ENCODE measurements at regions not wholly inside any gene's neighbourhood (a gene's known extent, or its start where the extent isn't known, plus 50 kb on each side); places are given as distances from the start of the nearest gene placed in this dataset.

DNA sequence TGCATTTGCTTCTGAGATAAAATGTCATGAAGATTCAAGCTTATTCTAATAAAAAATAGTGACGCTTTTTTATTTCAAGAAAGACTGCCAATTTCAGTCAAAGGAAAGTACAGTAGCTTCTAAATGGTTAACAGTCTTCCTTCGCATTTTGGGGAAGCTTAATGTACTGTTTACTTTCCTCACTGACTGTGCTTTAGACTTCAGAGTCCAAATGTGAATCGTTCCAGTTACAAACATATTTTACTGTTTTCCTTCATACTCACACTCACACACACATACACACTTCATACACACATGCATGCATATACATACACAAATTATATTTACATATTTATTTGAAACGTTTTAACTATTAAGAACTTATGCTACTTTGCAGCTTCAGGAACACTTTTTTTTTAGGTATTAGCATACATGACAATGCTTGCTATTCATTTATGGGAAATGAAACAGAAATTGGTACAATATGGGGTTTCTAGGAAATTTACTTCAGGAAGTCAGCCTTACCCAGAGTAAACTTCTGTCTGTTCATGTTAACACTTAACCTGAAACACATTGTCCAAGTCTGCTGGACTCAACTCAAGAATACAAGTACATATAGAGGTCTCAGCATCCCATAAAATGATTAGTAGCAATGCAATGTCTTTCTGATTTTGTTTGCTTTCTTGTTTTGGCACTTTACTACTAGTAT, 145.4 kb downstream of the RPS12 start:
- H3K56ac ChIP-seq (ENCODE audit: extremely low read depth, insufficient read depth, low read length), result no peak overlapping the region
- H4K8ac ChIP-seq (ENCODE audit: low read depth in 2 of 2, low read length in 2 of 2), result no peak overlapping the region
- H3K79me1 ChIP-seq (ENCODE audit: low read depth in 1 of 2, low read length in 2 of 2), result no peaks in the 10 kb centered on the region
- H2BK20ac ChIP-seq (ENCODE audit: low read depth, low read length), result no peak overlapping the region
- no peak for ATAC-seq (ENCODE audit: low read depth)
- H3K9ac ChIP-seq (ENCODE audit: low read depth, low read length), result no peak overlapping the region
- H3K18ac ChIP-seq (ENCODE audit: low read depth, low read length), result no peak overlapping the region
- TF ChIP-seq, protein P1, sequence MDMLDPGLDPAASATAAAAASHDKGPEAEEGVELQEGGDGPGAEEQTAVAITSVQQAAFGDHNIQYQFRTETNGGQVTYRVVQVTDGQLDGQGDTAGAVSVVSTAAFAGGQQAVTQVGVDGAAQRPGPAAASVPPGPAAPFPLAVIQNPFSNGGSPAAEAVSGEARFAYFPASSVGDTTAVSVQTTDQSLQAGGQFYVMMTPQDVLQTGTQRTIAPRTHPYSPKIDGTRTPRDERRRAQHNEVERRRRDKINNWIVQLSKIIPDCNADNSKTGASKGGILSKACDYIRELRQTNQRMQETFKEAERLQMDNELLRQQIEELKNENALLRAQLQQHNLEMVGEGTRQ (IDR thresholded peaks at IDR 0.05; ENCODE audit: low read depth, low read length), result no peak
- TF ChIP-seq SMC3 (IDR thresholded peaks at IDR 0.05; ENCODE audit: low read depth, low read length) (no peak), MAZ (IDR thresholded peaks at IDR 0.05; ENCODE audit: borderline replicate concordance, low read depth, low read length) (no peak), CHD1 (IDR thresholded peaks at IDR 0.05; ENCODE audit: low read depth, low read length) (no peak), RFX5 (IDR thresholded peaks at IDR 0.05; ENCODE audit: low read depth, low read length) (no peak), MXI1 (IDR thresholded peaks at IDR 0.05; ENCODE audit: borderline replicate concordance, low read depth, low read length) (no peak), POLR2A (IDR thresholded peaks at IDR 0.05; ENCODE audit: low read depth, low read length) (no peak), RCOR1 (IDR thresholded peaks at IDR 0.05; ENCODE audit: insufficient replicate concordance, low read length) (no peak), MAFK (IDR thresholded peaks at IDR 0.05; ENCODE audit: low read depth, low read length) (no peak), RAD21 (IDR thresholded peaks at IDR 0.05; ENCODE audit: low read length) (no peak), NFE2L2 (IDR thresholded peaks at IDR 0.05; ENCODE audit: low read depth, low read length) (no peak), CEBPB (IDR thresholded peaks at IDR 0.05; ENCODE audit: low read depth, low read length) (no peak)
- TF ChIP-seq, protein P2, sequence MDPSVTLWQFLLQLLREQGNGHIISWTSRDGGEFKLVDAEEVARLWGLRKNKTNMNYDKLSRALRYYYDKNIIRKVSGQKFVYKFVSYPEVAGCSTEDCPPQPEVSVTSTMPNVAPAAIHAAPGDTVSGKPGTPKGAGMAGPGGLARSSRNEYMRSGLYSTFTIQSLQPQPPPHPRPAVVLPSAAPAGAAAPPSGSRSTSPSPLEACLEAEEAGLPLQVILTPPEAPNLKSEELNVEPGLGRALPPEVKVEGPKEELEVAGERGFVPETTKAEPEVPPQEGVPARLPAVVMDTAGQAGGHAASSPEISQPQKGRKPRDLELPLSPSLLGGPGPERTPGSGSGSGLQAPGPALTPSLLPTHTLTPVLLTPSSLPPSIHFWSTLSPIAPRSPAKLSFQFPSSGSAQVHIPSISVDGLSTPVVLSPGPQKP (IDR thresholded peaks at IDR 0.05; ENCODE audit: borderline replicate concordance, low read depth, low read length), result no peak
- TF ChIP-seq, protein P3, sequence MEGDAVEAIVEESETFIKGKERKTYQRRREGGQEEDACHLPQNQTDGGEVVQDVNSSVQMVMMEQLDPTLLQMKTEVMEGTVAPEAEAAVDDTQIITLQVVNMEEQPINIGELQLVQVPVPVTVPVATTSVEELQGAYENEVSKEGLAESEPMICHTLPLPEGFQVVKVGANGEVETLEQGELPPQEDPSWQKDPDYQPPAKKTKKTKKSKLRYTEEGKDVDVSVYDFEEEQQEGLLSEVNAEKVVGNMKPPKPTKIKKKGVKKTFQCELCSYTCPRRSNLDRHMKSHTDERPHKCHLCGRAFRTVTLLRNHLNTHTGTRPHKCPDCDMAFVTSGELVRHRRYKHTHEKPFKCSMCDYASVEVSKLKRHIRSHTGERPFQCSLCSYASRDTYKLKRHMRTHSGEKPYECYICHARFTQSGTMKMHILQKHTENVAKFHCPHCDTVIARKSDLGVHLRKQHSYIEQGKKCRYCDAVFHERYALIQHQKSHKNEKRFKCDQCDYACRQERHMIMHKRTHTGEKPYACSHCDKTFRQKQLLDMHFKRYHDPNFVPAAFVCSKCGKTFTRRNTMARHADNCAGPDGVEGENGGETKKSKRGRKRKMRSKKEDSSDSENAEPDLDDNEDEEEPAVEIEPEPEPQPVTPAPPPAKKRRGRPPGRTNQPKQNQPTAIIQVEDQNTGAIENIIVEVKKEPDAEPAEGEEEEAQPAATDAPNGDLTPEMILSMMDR (conservative IDR thresholded peaks at IDR 0.05; ENCODE audit: low read depth, low read length), result no peak
- H3K36me3 ChIP-seq (ENCODE audit: control insufficient read depth, insufficient read depth, low read length), result no peaks in the 10 kb centered on the region
- H3K4me2 ChIP-seq (ENCODE audit: low read depth, low read length), result no peak overlapping the region
- no peak overlapping the region for H2BK5ac ChIP-seq (ENCODE audit: low read depth, low read length, poor library complexity, severe bottlenecking)
- in situ Hi-C loops (cut with MboI; ENCODE audit: low sequenced_read_pairs) (loop anchor here (10.0 to 25.0 kb wide), 2 partner anchors 555 to 953 kb away; no protein-coding TSS in a partner anchor), dilution Hi-C loops (cut with HindIII; ENCODE audit: low sequenced_read_pairs, unreplicated experiment) (no loop called here), intact Hi-C loops (cut with micrococcal nuclease) (loop anchor here (1.0 to 5.0 kb wide), 2 partner anchors 223 to 594 kb away; no protein-coding TSS in a partner anchor)
- H3K27ac ChIP-seq (ENCODE audit: insufficient read depth, low read length), result no peak overlapping the region
- no peak overlapping the region for H2AK5ac ChIP-seq (ENCODE audit: low read depth, low read length)
- H2BK120ac ChIP-seq (ENCODE audit: low read depth, low read length), result no peak overlapping the region
- H3K4me1 ChIP-seq (ENCODE audit: control insufficient read depth, insufficient read depth, low read length), result peaks cover 9% of the 10 kb centered on the region
- no peaks in the 10 kb centered on the region for H4K20me1 ChIP-seq (ENCODE audit: insufficient read depth, low read length)
- no peak overlapping the region for H3K4me3 ChIP-seq (ENCODE audit: insufficient read depth, low read depth, low read length)
- no peak overlapping the region for H3K23ac ChIP-seq (ENCODE audit: low read depth, low read length)
- H4K91ac ChIP-seq (ENCODE audit: insufficient read depth, low read depth, low read length), result no peak overlapping the region
- no peak overlapping the region for H3K4ac ChIP-seq (ENCODE audit: low read depth, low read length)
- no peaks in the 10 kb centered on the region for H3K9me3 ChIP-seq (ENCODE audit: control insufficient read depth, insufficient read depth, low read length)
- no peak overlapping the region for H4K5ac ChIP-seq (ENCODE audit: low read depth, low read length)
- no CpG with 5 or more reads among the region's 4 CpGs for WGBS, 2 experiments (ENCODE audit: extremely low coverage in 2 of 2, insufficient read length in 1 of 2)
- no TSS peak for BruUV-seq (replicated peaks)
- DNase-seq, result no peak
- no peak overlapping the region for H2AFZ ChIP-seq (replicated peaks; ENCODE audit: low read length, poor library complexity)
- H3K14ac ChIP-seq (replicated peaks; ENCODE audit: low read depth, low read length), result no peak overlapping the region
- no peaks in the 10 kb centered on the region for H3K27me3 ChIP-seq (ENCODE audit: control insufficient read depth, insufficient read depth, low read length)
- ChIA-PET CTCF (no interaction called here), POLR2A (ENCODE audit: unreplicated experiment) (no interaction called here)
- H2BK15ac ChIP-seq (ENCODE audit: low read depth, low read length), result no peak overlapping the region
- 0 out of 2 replicates have a peak, but pooled peaks cover 5% of the 10 kb centered on the region for H3K9me1 ChIP-seq (ENCODE audit: insufficient read depth, low read length)
- no peak overlapping the region for H2AK9ac ChIP-seq (replicated peaks; ENCODE audit: low read depth, low read length, poor library complexity)

Data from IMR-90 (cell line).